Nephron progenitor cell (in vitro differentiated cells): ENCODE measurements at regions not wholly inside any gene's neighbourhood (a gene's known extent, or its start where the extent isn't known, plus 50 kb on each side); places are given as distances from the start of the nearest gene placed in this dataset.

Experiments
- DNase-seq: peaks from one replicate; pipeline ENCODE4 v3.0.0; 2021
- H3K27ac Mint-ChIP-seq: 2 replicates; pipeline ENCODE4 v1.8.0; 2021; ENCODE audit warnings: mild to moderate bottlenecking, moderate library complexity, mixed read lengths
- H3K27me3 Mint-ChIP-seq: 2 replicates; pipeline ENCODE4 v1.8.0; 2021; ENCODE audit warnings: mild to moderate bottlenecking, low read depth, mixed read lengths; ENCODE audit not compliant: poor library complexity
- H3K36me3 Mint-ChIP-seq: 2 replicates; pipeline ENCODE4 v1.8.0; 2021; ENCODE audit warnings: low read depth, mixed read lengths
- H3K4me1 Mint-ChIP-seq: 2 replicates; pipeline ENCODE4 v1.8.0; 2021; ENCODE audit warnings: mixed read lengths
- H3K4me3 Mint-ChIP-seq: 2 replicates; pipeline ENCODE4 v1.8.0; 2021; ENCODE audit warnings: mild to moderate bottlenecking, moderate library complexity, mixed read lengths
- H3K9me3 Mint-ChIP-seq: 2 replicates; pipeline ENCODE4 v1.8.0; 2021; ENCODE audit warnings: mild to moderate bottlenecking, moderate library complexity, mixed read lengths
- TF ChIP-seq, protein P1 (sequence below): fragments of 200-600 bp; sonication (generic); IDR thresholded peaks from 2 replicates; pipeline ENCODE4 v1.5.0; 2021; ENCODE audit warnings: antibody characterized with exemption

DNA sequence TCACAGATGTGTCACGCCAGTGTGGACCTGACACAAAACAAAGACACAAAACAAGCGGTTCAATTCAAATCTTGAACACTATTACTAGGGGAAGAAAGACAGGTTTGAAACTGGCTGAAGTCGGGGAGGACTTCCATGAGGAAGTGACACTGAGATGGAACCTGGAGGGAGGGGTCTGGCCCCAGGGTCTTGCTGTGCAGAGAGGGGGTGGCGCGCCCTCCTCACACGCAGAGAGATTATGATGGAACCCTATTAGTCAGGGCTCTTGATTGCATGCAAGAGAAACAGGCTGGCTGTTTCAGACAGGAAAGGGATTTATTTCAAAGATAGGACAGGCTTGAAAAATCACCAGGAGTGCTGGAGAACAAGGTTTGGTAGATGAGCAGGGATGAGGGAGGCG, 363.6 kb upstream of the HS6ST1 start:
- DNase-seq = no peak
- no peaks in the 10 kb centered on the region for H3K9me3 Mint-ChIP-seq
- no peaks in the 10 kb centered on the region for H3K27me3 Mint-ChIP-seq
- no peak overlapping the region for H3K4me3 Mint-ChIP-seq
- TF ChIP-seq, protein P1, sequence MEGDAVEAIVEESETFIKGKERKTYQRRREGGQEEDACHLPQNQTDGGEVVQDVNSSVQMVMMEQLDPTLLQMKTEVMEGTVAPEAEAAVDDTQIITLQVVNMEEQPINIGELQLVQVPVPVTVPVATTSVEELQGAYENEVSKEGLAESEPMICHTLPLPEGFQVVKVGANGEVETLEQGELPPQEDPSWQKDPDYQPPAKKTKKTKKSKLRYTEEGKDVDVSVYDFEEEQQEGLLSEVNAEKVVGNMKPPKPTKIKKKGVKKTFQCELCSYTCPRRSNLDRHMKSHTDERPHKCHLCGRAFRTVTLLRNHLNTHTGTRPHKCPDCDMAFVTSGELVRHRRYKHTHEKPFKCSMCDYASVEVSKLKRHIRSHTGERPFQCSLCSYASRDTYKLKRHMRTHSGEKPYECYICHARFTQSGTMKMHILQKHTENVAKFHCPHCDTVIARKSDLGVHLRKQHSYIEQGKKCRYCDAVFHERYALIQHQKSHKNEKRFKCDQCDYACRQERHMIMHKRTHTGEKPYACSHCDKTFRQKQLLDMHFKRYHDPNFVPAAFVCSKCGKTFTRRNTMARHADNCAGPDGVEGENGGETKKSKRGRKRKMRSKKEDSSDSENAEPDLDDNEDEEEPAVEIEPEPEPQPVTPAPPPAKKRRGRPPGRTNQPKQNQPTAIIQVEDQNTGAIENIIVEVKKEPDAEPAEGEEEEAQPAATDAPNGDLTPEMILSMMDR = no peak
- no peaks in the 10 kb centered on the region for H3K36me3 Mint-ChIP-seq
- peaks cover 5% of the 10 kb centered on the region for H3K4me1 Mint-ChIP-seq
- no peak overlapping the region for H3K27ac Mint-ChIP-seq

DNA sequence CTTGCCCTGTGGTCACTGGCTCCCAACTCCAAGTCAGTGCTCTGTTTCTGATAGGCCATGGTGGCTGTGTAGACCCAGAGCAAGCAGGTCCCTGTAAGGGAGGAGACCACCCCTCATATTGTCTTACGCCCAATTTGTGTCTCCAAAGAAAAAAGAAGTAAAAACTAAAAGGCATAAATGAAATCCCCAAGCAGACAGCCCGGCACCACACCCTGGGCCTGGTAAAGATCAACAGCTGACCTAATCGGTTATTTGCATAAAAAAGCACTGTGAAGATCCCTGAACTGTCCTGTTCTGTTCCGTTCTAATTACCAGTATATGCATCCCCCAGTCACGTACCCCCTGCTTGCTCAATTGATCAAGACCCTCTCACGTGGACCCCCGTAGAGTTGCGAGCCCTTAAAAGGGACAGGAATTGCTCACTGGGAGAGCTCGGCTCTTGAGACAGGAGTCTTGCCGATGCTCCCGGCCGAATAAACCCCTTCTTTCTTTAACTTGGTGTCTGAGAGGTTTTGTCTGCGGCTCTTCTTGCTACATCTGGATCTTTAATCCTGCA, 364.1 kb upstream of the HS6ST1 start:
- no peak for DNase-seq
- H3K27me3 Mint-ChIP-seq = no peaks in the 10 kb centered on the region

DNA sequence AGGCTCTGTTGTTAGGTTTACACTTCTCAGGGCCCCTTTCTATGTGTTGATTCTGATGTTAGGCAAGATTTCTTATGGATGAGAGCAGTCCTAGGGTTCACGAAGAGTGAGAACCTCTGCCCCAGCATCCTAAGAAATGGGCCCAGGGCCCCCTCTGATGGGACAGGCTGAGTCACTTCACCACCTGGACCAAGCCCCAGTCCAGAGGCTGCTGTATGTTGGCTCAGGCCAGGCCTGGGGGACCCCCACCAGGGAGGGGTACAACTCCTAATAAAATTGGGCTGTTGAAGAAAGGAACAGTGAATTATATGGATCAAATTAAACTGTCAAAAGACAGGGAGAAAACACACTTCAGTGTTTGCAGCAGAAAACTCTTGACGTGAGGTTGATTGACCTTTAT, 365.9 kb upstream of the HS6ST1 start:
- Mint-ChIP-seq H3K27me3 (no peaks in the 10 kb centered on the region), H3K4me3 (no peak overlapping the region), H3K36me3 (no peaks in the 10 kb centered on the region), H3K27ac (no peak overlapping the region), H3K4me1 (peaks cover 5% of the 10 kb centered on the region), H3K9me3 (no peaks in the 10 kb centered on the region)
- TF ChIP-seq, protein P1 = no peak
- DNase-seq = no peak

More for the DNA sequence above, 364.1 kb upstream of the HS6ST1 start:
- Mint-ChIP-seq H3K27ac (no peak overlapping the region), H3K36me3 (no peaks in the 10 kb centered on the region), H3K4me1 (peaks cover 5% of the 10 kb centered on the region), H3K4me3 (no peak overlapping the region), H3K9me3 (no peaks in the 10 kb centered on the region)
- TF ChIP-seq, protein P1 = no peak

DNA sequence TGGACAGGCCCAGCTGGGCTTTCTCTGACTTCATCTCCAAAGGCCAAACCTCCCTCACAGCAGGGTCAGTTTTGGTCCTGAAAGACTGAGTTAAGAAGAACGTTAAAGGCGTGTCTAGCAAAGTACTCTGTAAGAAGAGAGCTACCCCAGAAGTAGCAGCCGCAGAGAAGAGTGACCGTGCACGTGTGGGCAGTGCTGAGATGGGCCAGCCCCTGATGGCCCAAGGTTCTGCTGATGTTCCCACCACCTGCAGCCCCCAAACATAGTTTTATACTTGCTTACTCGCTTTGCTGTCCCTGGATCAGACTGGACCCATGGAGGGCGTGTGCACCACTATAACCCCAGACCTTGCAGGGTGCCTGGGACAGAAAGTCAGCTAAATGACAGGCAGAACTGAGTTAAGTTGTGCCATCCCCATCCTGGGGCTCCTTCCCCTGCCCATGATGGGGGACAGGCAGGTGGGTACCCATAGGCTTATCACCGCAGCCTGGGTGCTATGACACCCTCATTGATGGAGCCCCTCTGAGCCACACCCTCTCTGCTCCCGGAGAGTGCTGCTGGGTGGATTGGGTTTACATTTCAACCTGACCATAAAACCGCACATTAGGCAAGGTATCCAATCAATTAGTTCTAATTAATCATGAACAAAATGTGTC, 367.3 kb upstream of the HS6ST1 start:
- DNase-seq = no peak
- Mint-ChIP-seq H3K27ac (peak overlapping the region; percentile 13), H3K4me3 (no peak overlapping the region), H3K9me3 (no peaks in the 10 kb centered on the region), H3K36me3 (no peaks in the 10 kb centered on the region), H3K27me3 (peaks cover 5% of the 10 kb centered on the region), H3K4me1 (peaks cover 5% of the 10 kb centered on the region)
- TF ChIP-seq, protein P1 = no peak

DNA sequence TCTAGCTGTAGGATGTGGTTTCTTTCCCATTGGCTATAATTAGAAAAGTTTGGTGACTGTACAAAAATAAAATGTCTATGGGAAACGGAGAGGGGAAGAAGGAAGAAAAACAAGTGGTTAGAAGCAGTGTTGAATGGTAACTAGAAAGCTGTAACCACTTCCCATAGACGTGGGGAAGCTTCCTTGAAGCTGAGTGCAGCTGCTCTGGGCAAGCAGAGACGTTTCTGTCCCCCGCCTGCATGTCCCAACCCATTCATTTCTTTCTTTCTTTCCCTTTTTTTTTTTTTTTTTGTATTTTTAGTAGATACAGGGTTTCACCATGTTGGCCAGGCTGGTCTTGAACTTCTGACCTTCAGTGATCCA, 367.8 kb upstream of the HS6ST1 start:
- TF ChIP-seq, protein P1 = no peak
- H3K27ac Mint-ChIP-seq = no peak overlapping the region

More for the DNA sequence above, 367.8 kb upstream of the HS6ST1 start:
- H3K4me3 Mint-ChIP-seq = no peak overlapping the region
- H3K4me1 Mint-ChIP-seq = peaks cover 1% of the 10 kb centered on the region
- no peaks in the 10 kb centered on the region for H3K36me3 Mint-ChIP-seq
- peaks cover 5% of the 10 kb centered on the region for H3K27me3 Mint-ChIP-seq
- H3K9me3 Mint-ChIP-seq = no peaks in the 10 kb centered on the region
- DNase-seq = no peak
